Activated CD8-positive, alpha-beta memory T cell treated with anti-CD3 and anti-CD28 coated beads for 36 hours (primary cell): ENCODE measurements at regions not wholly inside any gene's neighbourhood (a gene's known extent, or its start where the extent isn't known, plus 50 kb on each side); places are given as distances from the start of the nearest gene placed in this dataset.

ENCODE experiments used
- CTCF ChIA-PET: fragments of 350-600 bp; sonication (Branson Sonifier 250); formaldehyde crosslinking; loops from one replicate; lab custom pipeline; 2021; ENCODE audit warnings: antibody characterized with exemption; lab: Charles Lee
- POLR2A ChIA-PET: fragments of 350-600 bp; sonication (Branson Sonifier 250); formaldehyde crosslinking; loops from one replicate; lab custom pipeline; 2021; ENCODE audit warnings: antibody characterized with exemption; lab: Charles Lee

DNA sequence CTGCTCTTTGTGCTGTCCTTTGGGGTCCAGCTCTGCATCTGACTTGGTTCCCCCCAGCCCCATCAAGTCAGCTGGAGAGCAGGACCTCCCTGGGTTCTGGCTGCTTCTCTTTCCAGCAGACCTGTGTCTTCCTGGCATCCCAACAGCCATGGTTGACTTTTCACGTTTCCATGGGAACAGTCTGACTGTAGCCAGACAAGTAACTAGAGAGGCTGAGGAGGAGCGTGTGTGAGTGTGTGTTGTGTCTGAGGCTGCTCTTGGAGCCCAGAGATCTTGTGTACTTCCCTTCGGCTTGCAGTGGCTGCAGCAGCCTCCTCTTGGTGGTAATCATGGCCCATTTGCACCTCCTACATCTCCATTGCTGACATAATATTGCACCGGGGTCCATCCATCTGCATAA is 332.0 kb downstream of the RPS24 start:
- ChIA-PET POLR2A (no interaction called here), CTCF (no interaction called here)

DNA sequence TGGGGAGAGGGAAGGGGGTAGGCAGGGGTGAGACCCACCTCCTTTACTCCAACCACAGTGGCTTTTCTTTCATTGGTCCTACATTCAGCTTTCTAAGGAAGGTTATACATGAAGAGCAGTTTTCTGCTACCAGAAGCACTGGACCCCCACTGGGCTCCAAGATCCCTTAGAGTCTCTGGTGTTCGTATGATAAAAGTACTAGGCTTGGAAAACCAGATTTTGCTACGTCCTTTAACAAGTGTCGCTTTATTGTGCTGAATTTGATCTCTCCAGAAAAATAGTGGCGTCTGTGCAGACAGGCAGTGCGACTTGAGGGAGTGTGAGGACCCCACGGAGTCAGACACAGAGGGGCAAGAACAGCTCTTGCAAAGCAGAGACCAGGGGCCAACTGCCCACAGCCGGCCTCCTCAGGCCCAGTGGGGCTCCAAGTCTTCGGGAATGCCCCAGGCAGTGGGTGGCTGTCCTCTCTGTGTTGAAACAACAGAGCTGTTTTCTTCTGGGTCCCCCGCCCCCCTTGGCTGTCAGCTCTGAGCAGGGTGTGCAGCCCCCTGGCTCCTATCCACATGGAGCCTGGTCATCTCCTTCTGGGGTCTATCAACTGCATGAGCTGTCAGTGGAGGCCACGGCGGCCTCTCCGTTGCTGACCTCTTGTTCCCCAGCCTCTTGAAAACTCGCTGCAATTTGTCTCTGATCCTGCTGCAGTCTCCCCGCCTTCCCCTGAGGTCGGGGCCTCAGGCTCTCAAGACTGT is 333.2 kb downstream of the RPS24 start:
- ChIA-PET CTCF (interaction anchor here (0.6 kb wide), 1 partner anchor 297 kb away, joined by 3 read pairs; no protein-coding TSS in a partner anchor), POLR2A (no interaction called here)

DNA sequence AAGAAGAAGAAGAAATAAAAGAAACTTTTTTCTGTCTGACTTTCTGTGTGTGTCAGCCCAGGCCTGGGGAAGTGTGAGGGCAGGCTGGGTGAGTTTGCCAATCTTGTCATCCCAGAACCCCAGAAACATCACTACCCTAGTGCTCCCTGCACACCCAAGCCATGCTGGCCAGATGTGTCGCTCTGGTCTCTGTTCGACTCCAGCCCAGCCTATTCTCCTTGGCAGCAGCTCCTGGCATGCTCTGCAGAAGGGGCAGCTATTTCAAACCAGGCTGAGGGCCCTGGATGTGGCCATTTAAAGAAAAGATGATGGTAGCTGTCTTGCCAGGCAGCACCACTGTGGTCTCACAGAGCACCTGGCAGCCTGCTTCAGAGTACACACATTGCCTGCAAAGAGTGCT is 334.1 kb downstream of the RPS24 start:
- CTCF ChIA-PET = interaction anchor here (0.6 kb wide), 1 partner anchor 298 kb away, joined by 3 read pairs; no protein-coding TSS in a partner anchor

DNA sequence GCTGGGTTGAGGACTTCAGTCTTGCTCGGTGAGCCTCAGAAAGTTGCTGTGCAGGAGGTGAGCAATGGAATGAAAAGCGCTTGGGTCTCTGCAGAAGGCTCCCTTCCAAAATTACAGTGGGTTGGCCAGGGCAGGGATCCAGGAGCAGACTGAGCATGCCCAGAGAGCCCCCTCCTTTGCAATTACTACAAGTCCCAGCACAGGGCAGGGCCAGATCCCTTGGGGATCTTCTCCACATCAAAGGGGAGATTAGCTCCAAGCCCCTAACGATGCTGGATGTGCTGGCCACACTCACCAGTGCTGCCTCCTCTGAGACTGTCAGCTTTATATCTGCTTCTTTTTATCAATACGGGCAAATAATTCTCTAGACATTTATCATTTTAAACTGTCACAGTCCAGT is 337.5 kb downstream of the RPS24 start:
- POLR2A ChIA-PET = no interaction called here
- CTCF ChIA-PET = no interaction called here

More for the DNA sequence above, 334.1 kb downstream of the RPS24 start:
- POLR2A ChIA-PET = no interaction called here

DNA sequence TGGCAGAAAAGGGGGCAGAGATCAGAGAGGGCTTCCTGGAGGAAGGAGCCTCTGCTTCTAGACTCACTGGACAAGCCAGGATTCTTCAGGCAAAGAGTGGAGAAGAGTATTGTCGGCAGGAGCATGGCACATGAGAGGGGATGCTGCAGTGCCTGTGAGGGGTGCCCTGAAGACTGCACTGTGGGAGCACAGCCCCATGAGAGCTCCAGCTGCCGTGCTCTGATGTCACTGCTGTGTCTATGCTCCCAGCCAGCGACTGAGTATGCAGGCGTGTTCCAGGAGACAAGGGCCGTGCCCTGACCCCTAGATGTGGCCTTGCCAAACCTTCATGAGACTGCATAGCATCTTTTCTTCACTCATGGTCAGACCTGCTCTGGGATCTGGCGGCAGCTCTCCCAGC is 339.1 kb downstream of the RPS24 start:
- ChIA-PET POLR2A (no interaction called here), CTCF (no interaction called here)

DNA sequence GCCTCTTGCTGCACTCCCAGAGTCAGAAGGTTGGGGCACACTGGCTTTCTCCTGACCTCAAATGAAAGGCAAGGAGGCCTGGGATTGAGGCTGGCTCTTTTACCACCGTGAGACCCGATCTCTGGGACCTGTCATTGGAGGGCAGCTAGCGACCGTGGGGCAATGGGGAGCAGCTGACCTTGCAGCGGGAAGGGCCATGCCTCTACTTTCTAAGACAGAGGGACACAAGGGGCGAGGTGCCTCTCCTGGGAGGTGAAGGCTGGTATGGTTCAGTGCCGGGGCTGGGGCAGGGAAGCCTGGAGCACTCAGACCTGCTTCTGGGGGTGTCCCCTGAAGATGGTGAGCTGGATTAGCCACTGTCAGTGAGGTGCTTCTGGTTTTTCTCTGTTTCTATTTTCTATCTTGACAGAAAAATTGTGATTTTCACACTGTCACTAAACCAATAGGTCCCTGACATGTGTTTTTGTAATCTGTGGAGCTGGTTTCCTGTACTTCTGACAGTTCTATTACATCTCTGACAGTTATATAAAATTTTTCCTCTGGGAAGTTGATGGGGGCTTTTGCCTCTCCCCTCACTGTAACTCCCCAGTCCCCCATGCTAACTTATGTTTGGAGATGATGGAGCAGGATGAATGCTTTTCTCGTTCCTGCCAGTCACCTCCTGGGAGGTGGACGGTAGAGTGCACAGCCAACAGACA is 340.8 kb downstream of the RPS24 start:
- ChIA-PET CTCF (no interaction called here), POLR2A (no interaction called here)

DNA sequence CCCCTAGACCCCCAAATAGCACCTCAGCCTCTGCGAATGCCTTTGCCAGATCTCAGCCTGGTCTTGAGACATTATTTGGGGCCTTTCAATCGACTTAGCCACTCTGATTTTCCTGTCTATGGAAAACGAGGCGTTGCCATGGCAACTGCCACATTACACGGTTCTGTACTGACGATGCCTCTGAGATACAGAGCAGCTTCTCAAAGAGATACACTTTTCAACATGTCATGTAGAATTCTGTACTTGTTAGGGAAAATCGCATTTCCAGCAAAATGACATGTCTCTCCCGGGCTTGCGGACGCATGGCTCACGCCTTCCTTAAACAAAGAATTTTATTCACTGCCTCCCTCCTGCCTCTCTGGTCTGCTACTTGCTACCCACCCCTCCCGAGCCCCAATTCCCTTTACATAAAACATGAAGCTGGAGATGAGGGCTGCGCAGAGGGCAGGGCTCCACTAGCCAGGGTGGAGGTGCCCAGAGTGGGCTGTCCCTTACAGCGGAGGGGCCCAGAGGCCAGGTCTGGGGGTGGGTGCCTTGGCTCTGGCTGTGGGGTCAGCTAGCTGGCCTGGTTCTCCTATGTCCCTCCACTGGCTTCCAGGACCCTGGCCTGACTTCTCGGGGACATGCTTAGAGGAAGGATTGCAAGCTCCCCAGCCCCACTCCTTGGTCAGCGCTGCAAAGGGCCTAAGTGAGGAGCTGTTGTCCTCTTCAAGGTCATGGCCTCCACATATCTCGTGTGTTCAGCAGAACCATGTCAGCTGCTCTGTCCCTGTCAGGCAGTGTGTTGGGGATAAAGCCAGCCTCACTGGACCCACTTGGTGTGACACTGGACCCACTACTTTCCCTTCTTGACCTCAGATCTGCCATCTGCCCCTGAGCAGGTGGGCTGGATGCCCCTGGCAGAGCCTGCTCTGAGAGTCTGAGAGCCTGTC is 342.5 kb downstream of the RPS24 start:
- ChIA-PET CTCF (no interaction called here), POLR2A (no interaction called here)

GRCh38 chr10:78377356-78377755 is 343.7 kb downstream of the RPS24 start:
- CTCF ChIA-PET = no interaction called here
- POLR2A ChIA-PET = no interaction called here

DNA sequence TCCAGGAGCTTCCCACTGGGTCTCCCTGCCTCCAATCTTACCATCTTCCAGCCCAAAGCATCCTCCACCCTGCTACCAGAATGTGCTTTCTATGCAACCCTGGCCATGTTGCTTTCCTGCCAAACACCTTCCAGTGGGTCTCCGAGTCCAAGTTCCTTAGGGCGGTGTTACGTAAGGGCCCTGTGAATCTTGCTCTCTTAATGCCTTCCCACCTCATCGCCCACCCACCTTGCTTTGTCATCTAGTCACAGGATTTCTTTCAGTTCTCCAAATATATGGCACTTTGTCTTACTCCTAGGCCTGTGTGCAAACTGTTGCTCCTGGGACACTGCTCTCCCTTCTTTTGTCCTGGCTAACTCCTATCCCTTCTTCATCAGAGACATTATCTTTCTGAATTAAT is 344.5 kb downstream of the RPS24 start:
- ChIA-PET CTCF (no interaction called here), POLR2A (no interaction called here)

GRCh38 chr10:78381107-78381506 is 347.4 kb downstream of the RPS24 start:
- ChIA-PET POLR2A (no interaction called here), CTCF (no interaction called here)

GRCh38 chr10:78382047-78382446 is 348.4 kb downstream of the RPS24 start:
- POLR2A ChIA-PET = no interaction called here
- CTCF ChIA-PET = no interaction called here

DNA sequence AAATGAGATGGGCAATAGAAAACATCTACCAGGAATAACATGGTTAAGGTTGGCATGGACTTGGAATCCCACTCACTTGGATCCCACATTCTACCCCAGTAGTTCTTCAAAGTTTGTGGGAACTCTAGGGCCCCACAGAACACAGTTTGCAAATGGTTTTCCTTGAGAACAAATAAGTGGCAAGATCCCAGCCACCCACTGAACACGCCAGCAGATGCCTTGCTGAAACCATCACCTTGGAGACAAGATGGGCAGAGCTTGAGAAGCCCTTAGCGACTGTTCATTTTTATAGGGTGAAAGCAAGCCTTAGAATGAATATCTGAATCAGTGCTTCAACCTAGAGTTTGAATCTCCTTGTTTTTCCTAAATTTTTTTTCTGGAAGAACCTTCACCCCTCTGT is 349.1 kb downstream of the RPS24 start:
- CTCF ChIA-PET = no interaction called here

DNA sequence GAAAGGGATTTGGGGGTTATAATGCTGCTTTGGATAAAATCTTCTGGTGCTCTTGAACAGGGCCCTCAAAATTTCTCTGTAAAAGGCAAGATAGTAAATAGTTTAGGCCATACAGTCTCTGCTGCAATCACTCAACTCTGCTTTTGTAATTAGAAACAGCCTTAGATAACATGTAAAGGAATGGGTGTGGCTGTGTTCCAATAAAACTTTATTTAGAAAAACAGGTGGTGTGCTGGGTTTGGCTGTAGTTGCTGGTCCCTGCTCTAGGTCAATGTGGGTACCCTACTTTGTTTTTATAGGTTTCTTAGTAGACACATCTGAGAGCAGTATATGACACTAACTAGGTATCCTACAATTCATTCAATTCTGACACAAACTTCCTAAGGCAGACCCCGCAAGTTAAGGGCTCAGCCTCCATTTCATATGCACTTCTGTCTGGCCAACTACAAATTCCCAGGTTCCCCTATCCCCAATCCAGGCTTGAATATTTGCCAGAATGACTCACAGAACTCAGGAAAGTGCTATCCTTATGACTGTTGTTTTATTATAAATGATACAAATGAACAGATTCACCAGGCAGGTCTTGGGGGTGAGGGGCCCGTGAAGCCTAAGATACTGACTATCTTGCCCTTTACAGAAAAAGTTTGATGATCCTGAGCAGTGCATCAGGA is 349.9 kb downstream of the RPS24 start:
- ChIA-PET CTCF (no interaction called here), POLR2A (no interaction called here)

More for the DNA sequence above, 349.1 kb downstream of the RPS24 start:
- POLR2A ChIA-PET = no interaction called here

- ChIA-PET CTCF (no interaction called here), POLR2A (no interaction called here)
Observed at GRCh38 chr10:78384049-78384431, 350.4 kb downstream of the RPS24 start.

DNA sequence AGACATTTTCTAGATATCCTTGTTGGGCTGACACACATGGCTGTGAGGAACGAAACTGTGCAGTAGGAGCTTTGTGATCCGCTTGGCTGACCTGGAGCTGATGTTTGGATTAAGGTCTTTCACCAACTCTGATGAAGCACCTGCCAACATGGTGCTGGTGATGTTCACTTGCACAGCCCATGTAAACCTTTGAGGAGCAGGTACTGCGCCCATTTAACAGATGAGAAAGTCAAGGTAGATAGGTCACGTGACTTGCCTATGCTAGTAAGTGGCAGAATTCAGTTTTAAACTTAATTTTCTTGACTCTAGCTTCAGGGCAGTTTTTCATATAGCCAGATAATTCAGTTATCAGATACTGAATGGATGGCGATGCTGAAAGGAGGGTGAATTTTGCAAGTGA is 351.9 kb downstream of the RPS24 start:
- ChIA-PET CTCF (no interaction called here), POLR2A (no interaction called here)

DNA sequence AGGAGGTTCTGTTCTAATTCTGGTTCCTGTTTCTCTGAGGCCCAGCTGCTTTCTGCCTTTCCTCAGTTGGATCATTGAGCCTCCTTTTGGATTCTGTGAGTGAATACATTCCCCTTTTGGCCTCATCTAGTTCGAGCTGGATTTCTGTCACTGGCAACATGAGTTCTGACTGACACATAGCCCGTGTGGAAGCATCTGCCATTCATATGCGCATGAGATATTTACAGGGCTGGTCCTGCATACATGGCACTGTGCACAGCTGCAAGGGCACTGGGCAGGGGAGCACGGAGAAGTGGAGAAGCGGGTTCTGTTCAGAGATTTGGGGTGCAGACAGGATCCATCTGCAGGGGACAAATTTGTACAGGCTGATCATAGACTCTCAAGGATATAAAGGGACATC is 352.8 kb downstream of the RPS24 start:
- ChIA-PET CTCF (no interaction called here), POLR2A (no interaction called here)

GRCh38 chr10:78388331-78389050 is 354.8 kb downstream of the RPS24 start:
- CTCF ChIA-PET = no interaction called here
- POLR2A ChIA-PET = no interaction called here

GRCh38 chr10:78389419-78389818 is 355.8 kb downstream of the RPS24 start:
- CTCF ChIA-PET = no interaction called here
- POLR2A ChIA-PET = no interaction called here

DNA sequence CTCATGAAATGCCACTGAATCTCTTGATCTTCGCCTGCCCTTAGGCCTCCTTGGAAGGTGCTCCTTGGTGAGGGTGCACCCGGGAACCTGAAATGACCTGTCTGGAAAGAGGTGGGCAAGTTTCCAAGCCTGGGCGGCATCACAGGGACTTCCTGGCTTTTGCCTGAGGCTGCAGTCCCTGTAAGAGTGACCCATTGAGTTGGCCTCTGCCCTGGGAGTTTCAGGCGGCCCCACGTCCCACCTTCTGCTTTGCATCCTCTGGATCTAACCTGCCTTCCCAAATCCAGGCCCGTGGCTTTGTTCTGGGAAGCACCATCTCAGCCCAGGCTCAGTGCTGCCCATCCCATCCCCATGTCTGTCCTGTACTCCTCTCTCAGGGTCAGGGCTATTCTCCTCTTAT is 356.4 kb downstream of the RPS24 start:
- POLR2A ChIA-PET = no interaction called here
- CTCF ChIA-PET = no interaction called here
